Epithelial cell of esophagus (primary cell): ENCODE measurements at regions not wholly inside any gene's neighbourhood (a gene's known extent, or its start where the extent isn't known, plus 50 kb on each side); places are given as distances from the start of the nearest gene placed in this dataset.
A peak's percentile ranks its signal among the peaks of the same experiment; 100 is the strongest.

Source experiments
- DNase-seq: peaks from one replicate; pipeline ENCODE4 v3.0.0; 2010; ENCODE audit warnings: low read depth
- H3K4me3 ChIP-seq: 2 replicates; pipeline ENCODE4 v1.5.1; 2011; ENCODE audit warnings: mild to moderate bottlenecking, low read length, control low read depth
- CTCF ChIP-seq: IDR thresholded peaks from 2 replicates; pipeline ENCODE4 v1.5.1; 2011; ENCODE audit warnings: low read depth, mild to moderate bottlenecking, low read length, control low read depth, inconsistent platforms; ENCODE audit not compliant: insufficient read depth; ENCODE audit errors: missing control alignments

- no peak for TF ChIP-seq CTCF
- DNase-seq = no peak
Observed at GRCh38 chr13:109440320-109440719, 346.1 kb downstream of the IRS2 start.

GRCh38 chr13:109439813-109440212, 346.6 kb downstream of the IRS2 start:
- TF ChIP-seq CTCF = no peak
- H3K4me3 ChIP-seq = no peak overlapping the region
- DNase-seq = no peak

More at GRCh38 chr13:109440320-109440719, 346.1 kb downstream of the IRS2 start:
- no peak overlapping the region for H3K4me3 ChIP-seq

- peak; percentile 55 for DNase-seq
- H3K4me3 ChIP-seq = no peak overlapping the region
- no peak for TF ChIP-seq CTCF
Observed at GRCh38 chr13:109436841-109437240, 349.5 kb downstream of the IRS2 start.

GRCh38 chr13:109436055-109436622, 350.2 kb downstream of the IRS2 start:
- DNase-seq = peak; percentile 99
- no peak for TF ChIP-seq CTCF
- no peak overlapping the region for H3K4me3 ChIP-seq

GRCh38 chr13:109431217-109431616, 355.2 kb downstream of the IRS2 start:
- no peak overlapping the region for H3K4me3 ChIP-seq
- no peak for DNase-seq
- TF ChIP-seq CTCF = no peak

- TF ChIP-seq CTCF = no peak
- H3K4me3 ChIP-seq = no peak overlapping the region
- DNase-seq = no peak
Observed at GRCh38 chr13:109428146-109428545, 358.2 kb downstream of the IRS2 start.

- TF ChIP-seq CTCF = no peak
- H3K4me3 ChIP-seq = no peak overlapping the region
- DNase-seq = no peak
Observed at GRCh38 chr13:109427695-109428094, 358.7 kb downstream of the IRS2 start.
